HG02870 (cell line): ENCODE measurements at regions not wholly inside any gene's neighbourhood (a gene's known extent, or its start where the extent isn't known, plus 50 kb on each side); places are given as distances from the start of the nearest gene placed in this dataset.

Source experiments
- ATAC-seq: cut with Tn5 transposase; IDR thresholded peaks from one replicate; pipeline ENCODE4 v1.9.1; 2021; ENCODE audit warnings: mild to moderate bottlenecking, moderate library complexity; ENCODE audit not compliant: unreplicated experiment

DNA sequence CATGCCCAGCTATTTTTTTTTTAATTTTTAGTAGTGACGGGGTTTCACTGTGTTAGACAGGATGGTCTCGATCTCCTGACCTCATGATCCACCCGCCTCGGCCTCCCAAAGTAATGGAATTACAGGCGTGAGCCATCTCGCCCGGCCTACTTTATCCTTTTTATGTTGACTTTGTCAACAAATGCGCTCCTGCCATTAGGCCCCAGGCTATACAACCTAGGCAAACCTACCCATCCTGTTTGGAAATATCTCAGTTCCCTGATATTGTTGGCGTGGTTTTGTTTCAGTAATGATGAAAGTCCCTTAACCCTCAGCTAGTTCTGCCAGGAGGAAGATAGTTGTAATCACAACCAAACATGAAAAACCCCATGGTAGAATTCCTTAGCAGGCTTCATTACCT lies 249.4 kb upstream of the SOX11 start:
- no peak for ATAC-seq

DNA sequence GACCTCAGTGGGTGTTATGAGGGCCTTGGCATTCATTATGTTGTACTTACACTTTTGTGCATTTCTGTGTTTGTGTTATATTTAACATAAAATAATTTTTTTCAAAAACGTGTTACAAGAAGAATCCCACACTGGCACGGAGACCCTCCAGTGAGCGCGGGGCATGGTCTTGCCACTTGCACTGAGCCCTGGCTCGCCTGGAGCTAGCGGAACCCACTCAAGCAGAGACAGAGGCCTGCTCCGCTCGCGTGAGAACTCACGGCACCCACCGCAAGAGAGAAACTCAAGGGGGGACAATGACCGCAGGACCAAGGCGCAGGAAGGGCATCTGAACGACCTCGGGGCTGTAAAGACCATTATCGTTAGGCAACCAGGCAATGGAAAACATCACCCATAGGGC lies 248.0 kb upstream of the SOX11 start:
- no peak for ATAC-seq

DNA sequence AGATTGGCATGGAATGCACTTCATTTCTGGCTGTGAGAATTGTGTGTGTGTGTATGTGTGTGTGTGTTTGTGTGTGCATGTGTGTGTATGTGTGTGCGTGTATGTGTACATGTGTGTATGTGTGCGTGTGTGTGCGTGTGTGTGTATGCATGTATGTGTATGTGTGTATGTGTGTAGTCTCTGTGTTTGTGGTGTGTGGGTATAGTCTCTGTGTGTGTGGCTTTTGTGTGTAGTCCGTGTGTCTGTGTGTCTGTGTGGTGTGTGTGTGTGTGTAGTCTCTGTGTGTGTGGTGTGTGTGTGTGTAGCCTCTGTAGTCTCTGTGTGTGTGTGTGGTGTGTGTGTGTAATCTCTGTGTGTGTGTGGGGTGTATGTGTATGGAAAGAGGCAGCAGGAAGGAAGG lies 247.3 kb upstream of the SOX11 start:
- no peak for ATAC-seq

DNA sequence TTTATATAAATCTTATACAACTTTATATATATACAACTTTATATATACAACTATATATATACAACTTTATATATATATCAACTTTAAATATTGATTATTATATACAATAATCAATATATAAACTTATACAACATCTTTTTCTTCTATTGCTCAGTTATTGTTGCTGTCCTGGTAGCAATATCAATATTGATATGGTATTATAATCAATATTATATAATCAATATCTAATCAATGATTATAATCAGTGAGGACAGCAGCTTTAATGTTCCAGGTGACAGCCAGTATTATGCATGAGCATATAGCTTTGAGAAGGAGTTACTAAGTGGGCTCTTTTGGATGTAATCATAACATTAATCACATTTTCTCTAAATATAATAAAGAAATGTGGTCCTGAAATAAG lies 242.3 kb upstream of the SOX11 start:
- no peak for ATAC-seq

DNA sequence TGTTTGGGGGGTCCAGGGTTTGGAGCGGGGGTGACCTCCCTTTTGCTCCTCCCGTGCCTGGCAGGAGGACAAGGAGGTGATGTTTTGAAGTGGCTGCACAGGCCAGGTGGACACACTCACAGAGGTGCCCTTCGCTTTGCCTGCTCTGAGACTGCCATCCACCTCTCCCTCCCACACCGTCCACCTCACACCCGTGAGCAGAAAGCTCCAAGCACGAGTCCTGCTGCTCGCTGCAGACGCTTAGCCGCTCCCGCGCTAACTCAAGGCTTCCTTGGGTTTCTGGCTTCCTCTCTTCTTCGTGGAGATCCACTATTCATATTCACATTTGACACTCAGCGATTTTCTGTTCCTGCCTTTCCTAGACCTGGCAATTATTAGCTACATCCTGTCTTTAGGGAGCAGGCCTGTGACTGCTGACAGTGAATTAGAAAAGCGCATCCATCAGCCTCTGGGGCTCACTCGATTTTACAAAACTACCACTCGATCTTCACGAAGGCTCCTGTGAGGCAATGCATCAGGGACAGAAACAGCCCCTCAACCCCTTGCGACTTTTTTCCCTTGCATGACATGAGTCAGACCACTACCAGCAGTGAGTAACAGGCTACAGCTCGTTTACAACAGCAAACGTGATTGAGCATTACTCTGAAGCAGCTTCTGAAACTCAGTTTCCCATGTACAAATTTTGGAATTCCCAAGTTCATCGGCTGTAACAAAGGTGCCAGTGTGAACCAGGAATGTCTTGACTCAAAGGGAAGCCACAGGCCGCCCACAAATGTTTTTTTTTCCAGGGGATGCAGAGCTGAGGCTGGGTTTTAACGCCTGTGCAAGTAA lies 238.7 kb upstream of the SOX11 start:
- ATAC-seq: no peak

DNA sequence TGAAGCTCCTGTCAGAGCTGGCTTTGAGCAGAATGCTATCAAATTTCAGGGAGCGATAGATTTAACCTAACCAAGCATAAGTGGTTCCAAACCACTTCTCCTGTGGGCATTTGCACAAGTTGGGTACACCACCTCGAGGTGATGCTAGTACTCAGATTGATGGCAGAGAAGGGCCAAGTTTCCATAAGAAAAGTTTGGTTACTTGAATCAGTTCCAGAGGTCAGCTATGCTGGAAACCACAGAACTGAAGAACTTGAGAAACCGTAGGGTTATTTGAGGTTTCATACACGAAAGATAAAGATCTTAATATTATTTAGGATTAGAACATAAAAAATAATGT lies 238.2 kb upstream of the SOX11 start:
- ATAC-seq: no peak

DNA sequence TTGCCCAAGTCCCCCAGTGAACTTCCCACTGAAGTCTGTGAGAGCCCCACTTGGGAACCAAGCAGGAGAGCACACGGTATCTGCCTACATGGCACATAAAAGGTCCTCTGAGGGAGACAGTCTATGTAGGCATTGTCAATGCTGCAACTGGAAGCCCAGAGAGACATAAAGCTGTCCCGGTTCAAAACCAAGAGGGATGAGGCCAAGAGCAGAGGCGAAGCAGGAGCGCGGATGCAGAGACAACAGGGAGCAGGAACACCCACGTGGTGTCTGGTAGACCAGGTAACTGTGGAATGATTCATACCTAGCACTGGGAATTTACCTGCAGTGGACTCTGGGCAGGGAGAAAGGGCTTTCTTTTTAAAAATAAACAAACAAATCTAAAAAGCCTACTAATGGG lies 233.1 kb upstream of the SOX11 start:
- ATAC-seq: no peak

DNA sequence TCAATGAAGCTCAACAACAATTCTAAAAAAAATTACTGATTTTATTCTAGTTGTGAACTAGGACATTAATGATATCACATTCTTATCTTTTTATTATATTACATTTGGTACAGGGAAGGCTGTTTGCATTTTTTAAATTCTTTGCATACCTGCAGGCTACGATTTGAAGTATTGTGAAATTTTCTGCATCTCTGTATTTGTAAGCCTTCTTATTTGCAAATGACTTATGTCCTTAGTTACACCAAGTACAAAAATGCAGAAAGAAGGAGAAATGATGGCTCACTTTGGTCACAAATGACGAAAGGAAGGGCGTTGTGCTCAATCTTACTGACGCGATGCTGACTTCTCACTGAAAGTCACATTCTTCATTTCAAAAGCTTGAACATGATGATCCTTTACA lies 227.5 kb upstream of the SOX11 start:
- no peak for ATAC-seq

DNA sequence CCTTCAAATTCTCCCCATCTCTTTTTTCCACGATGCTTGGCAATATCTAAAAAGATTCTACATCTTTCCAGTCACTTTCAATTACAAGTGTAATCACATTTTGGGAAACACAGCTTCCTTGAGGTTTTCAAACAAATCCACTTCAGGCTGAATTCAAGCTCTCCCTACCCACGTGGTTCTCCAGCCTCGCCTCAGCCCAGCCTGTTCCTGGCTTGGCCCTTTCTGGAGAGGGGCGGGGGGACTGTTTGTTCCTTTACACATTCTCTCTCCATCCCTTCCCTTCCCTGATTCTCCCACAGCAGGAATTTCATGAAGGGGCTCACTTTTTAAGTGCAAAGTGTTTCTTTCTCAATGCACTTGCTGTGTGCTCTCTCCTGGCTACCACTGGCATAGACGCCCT lies 226.3 kb upstream of the SOX11 start:
- ATAC-seq: no peak

DNA sequence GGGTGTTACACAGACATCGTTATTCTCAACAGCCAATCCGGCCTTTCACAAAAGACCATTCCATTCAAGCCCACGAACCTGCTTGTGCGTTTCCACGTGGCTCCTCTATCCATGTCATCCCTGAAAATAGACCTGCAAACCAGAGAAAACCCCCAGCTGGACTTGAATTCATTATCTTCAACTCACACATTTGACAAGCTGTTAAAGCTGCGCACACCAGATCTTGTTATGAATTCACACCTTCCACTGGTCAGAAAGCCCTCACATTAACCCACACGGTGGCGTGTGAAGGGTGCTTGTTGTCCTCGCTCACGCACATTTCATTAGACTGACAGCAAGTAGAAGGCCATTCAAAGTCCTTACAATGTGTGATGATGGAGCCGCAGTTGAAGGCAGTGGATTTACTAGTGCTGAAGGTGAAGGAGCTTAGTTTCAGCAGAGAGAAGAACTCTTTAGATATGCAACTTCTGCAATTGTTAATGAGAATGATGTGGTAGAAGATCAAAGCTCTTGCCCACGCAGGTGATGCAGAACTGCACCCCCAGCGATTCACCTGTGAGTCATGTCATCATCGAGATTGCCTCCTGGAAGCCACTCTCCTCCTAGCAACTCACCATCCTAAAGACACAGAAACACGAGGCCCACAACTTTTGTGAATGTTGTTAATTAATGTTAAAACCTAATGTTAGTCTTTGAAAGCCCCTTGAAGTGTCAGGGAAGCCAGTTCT lies 224.8 kb upstream of the SOX11 start:
- ATAC-seq: no peak

DNA sequence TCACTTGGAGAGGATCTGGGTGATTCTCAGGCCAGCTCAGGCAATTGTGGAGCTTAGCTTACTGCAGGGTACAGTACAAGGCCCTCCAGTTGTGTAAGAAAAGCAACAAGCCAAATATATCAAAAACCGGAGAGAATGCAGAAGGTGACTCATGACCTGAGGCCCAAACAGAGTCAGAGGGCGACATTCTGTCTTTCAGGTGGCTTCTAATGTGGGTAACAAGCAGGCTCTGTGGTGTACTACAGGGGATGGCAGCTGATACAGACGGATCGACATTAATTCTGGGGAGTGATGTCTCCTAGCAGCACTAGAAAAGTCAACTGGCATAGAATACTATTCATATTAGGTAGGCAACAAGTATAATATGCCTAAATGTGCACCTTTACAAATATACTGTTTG lies 219.5 kb upstream of the SOX11 start:
- ATAC-seq: no peak

DNA sequence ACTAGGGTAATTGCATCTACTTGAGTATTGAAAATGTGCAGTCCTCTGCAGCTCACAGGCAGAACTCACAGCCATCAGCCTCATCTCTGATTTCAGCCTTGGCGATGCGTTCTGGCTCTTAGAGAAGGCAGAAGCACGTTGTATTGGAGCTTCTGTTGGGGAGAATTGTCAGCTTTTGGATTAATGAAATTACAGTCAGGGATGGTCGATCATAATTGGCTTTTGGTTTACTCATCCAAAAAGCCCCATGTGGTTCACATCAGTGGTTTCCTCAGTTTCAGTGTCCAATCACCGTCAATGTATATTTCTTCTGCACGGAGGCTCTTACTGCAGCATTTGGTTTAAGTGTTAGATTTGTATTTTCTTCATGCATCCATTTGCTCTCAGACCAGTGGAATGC lies 218.5 kb upstream of the SOX11 start:
- no peak for ATAC-seq

DNA sequence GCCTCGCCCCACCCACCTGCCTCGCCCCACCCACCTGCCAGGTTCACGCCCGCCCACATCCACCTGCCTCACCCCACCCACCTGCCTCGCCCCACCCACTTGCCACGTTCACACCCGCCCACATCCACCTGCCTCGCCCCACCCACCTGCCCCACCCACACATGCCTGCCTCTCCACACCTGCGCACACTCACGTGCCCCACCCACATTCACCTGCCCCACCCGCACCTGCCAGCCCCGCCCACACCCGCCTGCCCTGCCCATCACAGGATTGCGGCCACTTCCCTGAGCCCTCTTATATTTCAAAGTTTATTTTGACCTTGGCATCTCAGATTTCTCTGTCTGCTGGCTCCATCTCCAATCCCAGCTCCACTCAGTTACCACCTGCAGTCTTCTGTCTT lies 217.5 kb upstream of the SOX11 start:
- ATAC-seq: no peak

DNA sequence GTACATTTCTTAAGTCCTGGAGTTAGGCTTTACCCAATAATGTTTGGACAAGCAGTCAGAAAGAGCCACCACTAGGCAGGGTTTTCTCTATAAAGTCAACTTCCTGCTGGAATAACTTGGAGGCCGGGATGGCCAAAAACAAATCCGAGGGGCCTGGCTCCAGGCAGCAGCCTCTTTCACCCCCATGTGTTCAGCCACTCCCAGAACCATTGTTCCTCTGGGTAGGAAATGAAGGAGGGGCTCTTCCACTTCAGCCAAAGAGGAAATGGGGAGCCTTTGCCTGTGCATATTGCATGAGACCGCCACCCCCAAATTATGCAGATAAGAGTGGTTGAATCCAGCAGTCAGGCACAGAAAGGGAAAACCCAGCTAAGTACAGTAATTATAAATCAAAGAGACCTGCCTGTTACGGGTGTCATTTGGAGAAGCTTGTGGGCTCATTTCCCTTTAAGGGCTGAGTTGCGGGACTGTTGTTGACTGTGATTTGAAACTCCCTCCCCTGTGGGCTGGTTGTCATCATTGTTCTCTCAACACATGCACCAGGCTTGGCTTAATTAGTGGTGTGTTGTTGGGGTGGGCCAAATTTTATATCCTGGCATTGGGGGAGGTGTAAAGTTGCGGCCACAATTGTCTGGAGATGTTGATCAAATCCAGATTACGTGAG lies 212.8 kb upstream of the SOX11 start:
- ATAC-seq: no peak

DNA sequence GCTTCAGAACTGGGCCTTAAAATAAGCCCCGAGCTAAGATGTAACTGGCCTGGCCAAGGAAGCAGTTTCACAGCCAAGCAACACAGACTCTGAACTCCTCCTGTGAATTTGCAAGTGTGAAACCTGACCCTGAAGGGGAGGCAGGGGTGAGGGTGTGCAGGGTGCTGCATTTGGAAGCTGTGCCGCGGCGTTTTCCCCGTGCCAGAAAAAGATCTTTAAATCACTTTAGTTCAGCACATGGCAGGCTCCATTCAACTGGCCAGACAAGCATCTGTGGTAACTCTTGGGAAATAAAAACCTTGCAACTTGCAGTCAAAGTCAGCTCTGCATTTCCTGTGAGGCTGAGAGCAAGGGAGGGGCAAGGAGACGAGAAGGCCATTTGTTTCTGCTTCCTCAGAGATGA lies 209.3 kb upstream of the SOX11 start:
- no peak for ATAC-seq

DNA sequence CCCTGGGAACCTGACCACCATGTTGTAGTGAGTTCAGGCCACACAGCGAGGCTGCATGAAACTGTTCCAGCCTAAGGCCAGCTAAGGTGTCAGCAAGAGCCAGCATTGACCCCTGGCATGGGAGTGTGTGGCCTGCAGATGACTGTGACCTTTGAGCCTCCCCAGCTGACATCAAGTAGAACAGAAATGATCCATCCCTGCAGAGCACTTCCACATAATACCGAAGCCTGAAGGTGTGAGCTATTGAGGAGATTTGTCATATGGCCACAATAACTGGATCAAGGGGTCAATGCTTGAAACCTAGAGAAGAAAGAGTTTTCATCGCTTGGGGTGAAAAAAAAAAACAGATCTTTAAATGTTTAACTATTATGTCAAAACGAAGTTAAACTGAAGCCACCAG lies 207.3 kb upstream of the SOX11 start:
- ATAC-seq: no peak

DNA sequence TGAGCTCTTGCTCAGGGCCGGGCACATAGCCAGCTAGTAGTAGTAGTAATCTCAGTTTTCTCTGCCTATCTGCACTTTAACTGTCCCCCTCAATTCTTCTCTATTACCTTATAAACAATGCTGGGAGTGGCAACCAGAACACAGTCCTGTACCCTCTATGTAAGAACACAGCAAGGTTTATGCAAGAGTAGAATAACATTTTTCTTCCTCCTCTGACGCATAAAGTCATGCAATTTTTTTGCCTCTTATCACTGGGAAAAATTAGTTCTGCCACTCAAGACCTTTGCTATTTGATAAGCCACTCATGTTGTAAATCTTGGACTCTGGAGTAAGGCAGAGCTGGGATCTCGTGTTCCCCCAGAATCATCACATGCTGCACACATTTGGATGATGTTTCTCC lies 200.7 kb upstream of the SOX11 start:
- no peak for ATAC-seq

DNA sequence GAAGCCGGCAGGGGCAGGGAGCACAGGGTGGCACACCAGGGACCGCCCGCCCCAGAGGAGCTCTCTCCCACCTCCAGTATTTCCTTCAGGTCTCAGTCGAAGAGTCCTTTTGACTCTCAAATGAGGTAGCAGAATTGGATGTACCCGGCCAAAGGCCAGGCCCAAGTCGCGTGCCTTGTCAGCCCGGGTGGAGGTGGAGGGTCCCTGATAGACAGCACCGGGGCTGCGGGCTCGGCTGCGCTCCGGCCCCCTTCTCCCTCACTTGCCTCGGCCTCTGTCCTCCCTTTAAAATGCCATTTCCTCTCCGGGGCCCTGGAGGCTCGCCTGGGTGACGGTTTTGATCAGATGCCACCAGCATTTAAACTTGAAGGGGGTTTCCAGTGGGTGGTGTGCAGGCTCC lies 198.9 kb upstream of the SOX11 start:
- no peak for ATAC-seq

DNA sequence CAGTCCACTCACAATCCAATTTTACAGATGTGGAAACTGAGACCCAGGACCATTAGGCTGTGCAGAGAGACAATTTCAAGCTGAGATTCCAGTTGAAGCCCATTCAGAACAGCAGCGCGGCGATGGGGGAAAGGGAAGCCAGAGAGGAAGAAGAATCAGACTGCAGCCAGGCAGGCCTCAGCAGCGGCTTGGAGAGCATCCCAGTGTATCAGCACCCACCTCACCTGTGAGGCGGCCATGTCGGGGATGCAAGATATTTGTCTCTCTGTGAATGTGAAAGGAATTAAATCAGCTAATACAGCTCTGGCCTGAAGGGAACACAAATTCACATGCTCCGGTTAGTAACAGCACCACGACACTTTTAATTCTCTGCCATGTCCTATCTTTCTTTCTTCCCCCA lies 198.0 kb upstream of the SOX11 start:
- ATAC-seq: no peak

DNA sequence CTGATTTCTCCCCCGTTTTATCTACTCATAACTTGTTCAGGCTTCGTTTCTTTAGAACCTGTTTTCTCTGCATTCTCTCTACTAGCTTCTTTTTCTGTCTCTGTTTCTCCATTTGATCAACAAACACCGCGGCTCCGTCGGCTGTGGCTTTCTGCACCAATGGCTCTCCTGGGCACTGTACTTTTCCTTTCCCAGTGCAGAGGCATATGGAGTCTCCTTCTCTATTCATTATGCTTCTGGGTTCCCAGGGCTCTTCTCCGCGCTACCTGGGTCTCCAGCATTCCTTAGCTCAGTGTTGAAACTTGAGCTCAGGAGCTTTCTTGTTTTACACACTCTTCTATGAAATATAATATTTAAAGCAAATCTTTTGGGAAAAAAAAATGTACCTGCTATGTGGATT lies 196.6 kb upstream of the SOX11 start:
- no peak for ATAC-seq

DNA sequence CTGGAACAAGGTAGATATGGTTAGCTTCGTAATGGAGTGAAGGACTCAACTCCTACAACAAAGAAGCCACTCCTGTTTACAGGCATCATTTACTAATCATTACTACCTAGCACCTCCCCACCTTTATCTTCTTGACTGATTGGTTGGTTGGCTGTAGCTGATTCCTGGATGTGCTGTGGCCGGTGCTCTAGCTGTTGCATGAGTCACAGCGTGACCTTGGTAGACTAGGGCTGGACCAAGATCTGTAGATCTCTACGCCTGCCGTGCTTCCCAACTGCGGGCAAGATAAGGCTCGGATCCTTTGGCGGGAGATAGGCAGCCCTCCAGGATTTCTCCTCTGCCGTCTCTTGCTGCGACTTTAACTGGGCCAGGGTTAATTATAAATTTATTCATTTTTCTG lies 194.3 kb upstream of the SOX11 start:
- ATAC-seq: no peak

DNA sequence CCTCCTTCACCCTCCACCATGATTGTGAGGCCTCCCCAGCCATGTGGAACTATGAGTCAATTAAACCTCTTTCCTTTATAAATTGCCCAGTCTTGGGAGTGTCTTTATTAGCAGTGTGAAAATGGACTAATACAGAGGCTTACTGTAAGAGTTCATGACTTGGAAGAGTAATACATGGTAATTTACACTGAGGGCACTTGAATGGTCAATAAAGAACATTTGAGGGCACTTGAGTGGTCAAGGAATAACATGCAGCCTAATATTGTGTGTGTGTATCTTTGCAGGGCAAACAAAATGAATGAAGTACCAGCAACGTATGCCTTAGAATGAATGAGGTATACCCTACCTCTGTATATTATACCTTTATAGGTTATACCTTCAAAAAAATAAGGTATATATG lies 190.4 kb upstream of the SOX11 start:
- ATAC-seq: no peak
